B cell (primary cell): ENCODE measurements at regions not wholly inside any gene's neighbourhood (a gene's known extent, or its start where the extent isn't known, plus 50 kb on each side); places are given as distances from the start of the nearest gene placed in this dataset.

ENCODE experiments used
- CTCF ChIP-seq: fragments of 200-600 bp; IDR thresholded peaks from one replicate; pipeline ENCODE4 v1.8.0; 2022; ENCODE audit warnings: antibody characterized with exemption, mild to moderate bottlenecking
- EZH2 ChIP-seq: IDR thresholded peaks from 2 replicates; pipeline ENCODE4 v1.6.1; 2012; ENCODE audit warnings: borderline replicate concordance, low read depth, mild to moderate bottlenecking, moderate library complexity, low read length; ENCODE audit not compliant: insufficient read depth, poor library complexity, severe bottlenecking

- TF ChIP-seq CTCF (no peak), EZH2 (no peak)
These were observed 289.2 kb downstream of the TBX15 start for GRCh38 chr1:118698911-118699310.
